ENCODE measurements at regions not wholly inside any gene's neighbourhood (a gene's known extent, or its start where the extent isn't known, plus 50 kb on each side); places are given as distances from the start of the nearest gene placed in this dataset.

- intact Hi-C loops (cut with DNase I), result no loop called here
- WGBS, 2 donors, result 86 to 87% methylated on average over 1 of the region's 1 CpG
Observed at GRCh38 chr5:17148481-17148880, 69.0 kb upstream of the BASP1 start.

GRCh38 chr5:17149786-17150185 is 67.6 kb upstream of the BASP1 start:
- DNase-seq, result no peak
- Histone ChIP-seq H3K4me3 (no peak overlapping the region), H3K36me3 (no peaks in the 10 kb centered on the region), H3K27ac (no peak overlapping the region), H3K9me3 (no peaks in the 10 kb centered on the region), H3K4me1 (no peaks in the 10 kb centered on the region), H3K27me3 (no peaks in the 10 kb centered on the region)
- intact Hi-C loops (cut with DNase I), result no loop called here
- TF ChIP-seq POLR2A (IDR thresholded peaks at IDR 0.05) (no peak), POLR2AphosphoS5 (IDR thresholded peaks at IDR 0.05) (no peak), CTCF (IDR thresholded peaks at IDR 0.05) (no peak), EP300 (IDR thresholded peaks at IDR 0.05) (no peak)

More at GRCh38 chr5:17148481-17148880, 69.0 kb upstream of the BASP1 start:
- no peak for TF ChIP-seq POLR2AphosphoS5 (IDR thresholded peaks at IDR 0.05)
- TF ChIP-seq POLR2A (IDR thresholded peaks at IDR 0.05), result no peak
- TF ChIP-seq EP300 (IDR thresholded peaks at IDR 0.05), result no peak
- TF ChIP-seq CTCF (IDR thresholded peaks at IDR 0.05), result no peak
- no peaks in the 10 kb centered on the region for H3K9me3 ChIP-seq
- no peaks in the 10 kb centered on the region for H3K27me3 ChIP-seq
- no peaks in the 10 kb centered on the region for H3K4me1 ChIP-seq
- no peaks in the 10 kb centered on the region for H3K36me3 ChIP-seq
- H3K27ac ChIP-seq, result no peak overlapping the region
- H3K4me3 ChIP-seq, result no peak overlapping the region
- DNase-seq, result no peak

- no peaks in the 10 kb centered on the region for H3K36me3 ChIP-seq
- H3K27me3 ChIP-seq, result no peaks in the 10 kb centered on the region
- H3K4me3 ChIP-seq, result no peak overlapping the region
- DNase-seq, result no peak
- no peaks in the 10 kb centered on the region for H3K4me1 ChIP-seq
- 83 to 88% methylated on average over 3 of the region's 3 CpGs for whole genome bisulfite sequencing, 2 donors
- TF ChIP-seq CTCF (IDR thresholded peaks at IDR 0.05), result no peak
- TF ChIP-seq POLR2A (IDR thresholded peaks at IDR 0.05), result no peak
- no peak for TF ChIP-seq POLR2AphosphoS5 (IDR thresholded peaks at IDR 0.05)
- TF ChIP-seq EP300 (IDR thresholded peaks at IDR 0.05), result no peak
- H3K9me3 ChIP-seq, result no peaks in the 10 kb centered on the region
- H3K27ac ChIP-seq, result no peak overlapping the region
- intact Hi-C loops (cut with DNase I), result no loop called here
Observed at GRCh38 chr5:17150531-17150930, 66.9 kb upstream of the BASP1 start.

- Histone ChIP-seq H3K27me3 (no peaks in the 10 kb centered on the region), H3K27ac (no peak overlapping the region), H3K9me3 (no peaks in the 10 kb centered on the region), H3K4me3 (no peak overlapping the region), H3K36me3 (no peaks in the 10 kb centered on the region), H3K4me1 (no peaks in the 10 kb centered on the region)
- intact Hi-C loops (cut with DNase I), result no loop called here
- WGBS, 2 donors, result 80 to 90% methylated on average over 8 of the region's 8 CpGs
- TF ChIP-seq POLR2AphosphoS5 (IDR thresholded peaks at IDR 0.05) (no peak), EP300 (IDR thresholded peaks at IDR 0.05) (no peak), POLR2A (IDR thresholded peaks at IDR 0.05) (no peak)
- DNase-seq, result no peak
Observed at GRCh38 chr5:17151686-17152085, 65.7 kb upstream of the BASP1 start.

- Histone ChIP-seq H3K9me3 (no peaks in the 10 kb centered on the region), H3K4me1 (no peaks in the 10 kb centered on the region), H3K27ac (no peak overlapping the region), H3K36me3 (no peaks in the 10 kb centered on the region), H3K27me3 (no peaks in the 10 kb centered on the region), H3K4me3 (no peak overlapping the region)
- 76 to 84% methylated on average over 5 of the region's 5 CpGs for WGBS, 2 donors
- intact Hi-C loops (cut with DNase I), result no loop called here
- TF ChIP-seq POLR2AphosphoS5 (IDR thresholded peaks at IDR 0.05), result no peak
- TF ChIP-seq EP300 (IDR thresholded peaks at IDR 0.05), result no peak
- no peak for TF ChIP-seq POLR2A (IDR thresholded peaks at IDR 0.05)
- TF ChIP-seq CTCF (IDR thresholded peaks at IDR 0.05), result no peak
- DNase-seq, result no peak
Observed at GRCh38 chr5:17154211-17154996, 63.0 kb upstream of the BASP1 start.
